ENCODE measurements at regions not wholly inside any gene's neighbourhood (a gene's known extent, or its start where the extent isn't known, plus 50 kb on each side); places are given as distances from the start of the nearest gene placed in this dataset.

DNA sequence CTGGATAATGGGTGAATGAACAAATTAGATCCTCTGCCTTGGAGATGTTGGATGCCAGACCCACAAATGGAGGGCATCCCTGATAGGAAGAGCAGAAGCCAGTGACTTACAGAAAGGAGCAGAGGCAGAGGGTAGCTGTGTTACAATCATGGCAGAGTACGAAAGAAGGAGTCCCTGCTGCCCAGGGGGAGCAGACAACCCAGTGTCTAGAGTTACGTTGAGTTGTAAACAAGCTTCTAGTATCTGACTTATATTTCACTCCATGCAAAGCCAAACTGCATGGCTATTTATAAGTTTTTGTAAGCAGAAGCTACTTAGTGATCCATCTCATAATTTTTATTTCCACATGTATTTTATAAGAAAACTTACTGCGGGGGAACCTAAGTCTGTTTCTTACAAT is 56.2 kb upstream of the A1CF start (continued):
- no peak for TF ChIP-seq CHD1 (IDR thresholded peaks at IDR 0.05; ENCODE audit: low read depth, low read length)
- no peak for TF ChIP-seq JUND (IDR thresholded peaks at IDR 0.05; ENCODE audit: low read length)
- TF ChIP-seq, protein P1, sequence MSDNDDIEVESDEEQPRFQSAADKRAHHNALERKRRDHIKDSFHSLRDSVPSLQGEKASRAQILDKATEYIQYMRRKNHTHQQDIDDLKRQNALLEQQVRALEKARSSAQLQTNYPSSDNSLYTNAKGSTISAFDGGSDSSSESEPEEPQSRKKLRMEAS (IDR thresholded peaks at IDR 0.05), result no peak
- no peak for TF ChIP-seq CREB1 (IDR thresholded peaks at IDR 0.05)
- no peak for TF ChIP-seq SUZ12 (IDR thresholded peaks at IDR 0.05; ENCODE audit: low read length)

Measured in H1 (cell line).